ENCODE measurements at regions not wholly inside any gene's neighbourhood (a gene's known extent, or its start where the extent isn't known, plus 50 kb on each side); places are given as distances from the start of the nearest gene placed in this dataset.

DNA sequence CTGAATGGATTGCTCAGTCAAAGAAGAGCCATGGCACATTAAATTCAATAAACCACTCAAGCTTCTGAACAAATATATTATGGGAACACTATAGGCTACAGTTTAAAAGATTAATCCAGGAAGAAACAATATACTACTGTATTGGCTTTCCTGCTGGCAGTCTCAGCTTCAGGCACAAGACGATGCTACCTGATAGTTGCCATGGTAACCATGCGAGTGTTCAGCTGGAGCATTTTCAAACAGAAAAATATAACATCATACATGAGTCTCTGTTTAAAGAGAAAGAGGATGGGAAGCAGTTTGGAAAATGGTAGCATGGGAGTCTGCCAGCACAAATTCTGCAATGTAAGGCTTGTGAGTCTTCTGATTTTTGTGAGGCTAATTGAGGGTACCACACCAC is 65.9 kb upstream of the CPO start:
- TF ChIP-seq, protein P1, sequence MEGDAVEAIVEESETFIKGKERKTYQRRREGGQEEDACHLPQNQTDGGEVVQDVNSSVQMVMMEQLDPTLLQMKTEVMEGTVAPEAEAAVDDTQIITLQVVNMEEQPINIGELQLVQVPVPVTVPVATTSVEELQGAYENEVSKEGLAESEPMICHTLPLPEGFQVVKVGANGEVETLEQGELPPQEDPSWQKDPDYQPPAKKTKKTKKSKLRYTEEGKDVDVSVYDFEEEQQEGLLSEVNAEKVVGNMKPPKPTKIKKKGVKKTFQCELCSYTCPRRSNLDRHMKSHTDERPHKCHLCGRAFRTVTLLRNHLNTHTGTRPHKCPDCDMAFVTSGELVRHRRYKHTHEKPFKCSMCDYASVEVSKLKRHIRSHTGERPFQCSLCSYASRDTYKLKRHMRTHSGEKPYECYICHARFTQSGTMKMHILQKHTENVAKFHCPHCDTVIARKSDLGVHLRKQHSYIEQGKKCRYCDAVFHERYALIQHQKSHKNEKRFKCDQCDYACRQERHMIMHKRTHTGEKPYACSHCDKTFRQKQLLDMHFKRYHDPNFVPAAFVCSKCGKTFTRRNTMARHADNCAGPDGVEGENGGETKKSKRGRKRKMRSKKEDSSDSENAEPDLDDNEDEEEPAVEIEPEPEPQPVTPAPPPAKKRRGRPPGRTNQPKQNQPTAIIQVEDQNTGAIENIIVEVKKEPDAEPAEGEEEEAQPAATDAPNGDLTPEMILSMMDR (IDR thresholded peaks at IDR 0.05) = no peak
- no peak for TF ChIP-seq POLR2A (IDR thresholded peaks at IDR 0.05)
